Spleen (tissue), 11 donors: ENCODE measurements at regions not wholly inside any gene's neighbourhood (a gene's known extent, or its start where the extent isn't known, plus 50 kb on each side); places are given as distances from the start of the nearest gene placed in this dataset.
A peak's percentile ranks its signal among the peaks of the same experiment; 100 is the strongest.

ENCODE experiments used
- DNase-seq: peaks from one replicate; pipeline ENCODE4 v3.0.0-alpha.2; 2020
- H3K27ac ChIP-seq, 8 donors: fragments of 200-600 bp; sonication (generic) in 7 of 8; 1 replicate in 4 of 8; 2 replicates in 4 of 8; pipeline versions ENCODE4 v1.5.0 to v1.8.0; 2016 to 2021; ENCODE audit warnings: inconsistent platforms in 4 of 8, mild to moderate bottlenecking in 4 of 8, moderate library complexity in 1 of 8
- H3K27me3 ChIP-seq, 7 donors: fragments of 200-600 bp; sonication (generic) in 6 of 7; replicated peaks in 1 of 7; 1 replicate in 4 of 7; 2 replicates in 3 of 7; pipeline versions ENCODE4 v1.5.0 to v1.8.0; 2016 to 2021; ENCODE audit warnings: inconsistent platforms in 3 of 7, mild to moderate bottlenecking in 1 of 7
- H3K36me3 ChIP-seq, 6 donors: fragments of 200-600 bp; sonication (generic) in 5 of 6; 1 replicate in 4 of 6; 2 replicates in 2 of 6; pipeline versions ENCODE4 v1.5.0 to v1.8.0; 2016 to 2021; ENCODE audit warnings: inconsistent platforms in 2 of 6
- H3K4me1 ChIP-seq, 6 donors: fragments of 200-600 bp; sonication (generic) in 5 of 6; 1 replicate in 3 of 6; 2 replicates in 3 of 6; pipeline versions ENCODE4 v1.5.0 to v1.8.0; 2016 to 2021; ENCODE audit warnings: inconsistent platforms in 3 of 6
- H3K4me3 ChIP-seq, 8 donors: fragments of 200-600 bp; sonication (generic) in 7 of 8; 1 replicate in 4 of 8; 2 replicates in 4 of 8; pipeline versions ENCODE4 v1.5.0 to v1.8.0; 2016 to 2021; ENCODE audit warnings: inconsistent platforms in 4 of 8, mild to moderate bottlenecking in 4 of 8, moderate library complexity in 2 of 8
- H3K9me3 ChIP-seq, 8 donors: fragments of 200-600 bp; sonication (generic) in 7 of 8; 1 replicate in 4 of 8; 2 replicates in 4 of 8; pipeline versions ENCODE4 v1.5.0 to v1.8.0; 2016 to 2021; ENCODE audit warnings: inconsistent platforms in 4 of 8
- POLR2A ChIP-seq, 3 donors: fragments of 450-650 bp; IDR thresholded peaks; one replicate each; pipeline ENCODE4 v1.5.1; 2017; ENCODE audit warnings: antibody characterized with exemption in 3 of 3, mild to moderate bottlenecking in 1 of 3
- POLR2AphosphoS5 ChIP-seq, 3 donors: sonication (generic); formaldehyde crosslinking; IDR thresholded peaks; one replicate each; pipeline ENCODE4 v1.5.1; 2017; ENCODE audit warnings: antibody characterized with exemption in 3 of 3
- WGBS, 5 donors: extraction: QIAGEN DNeasy Blood & Tissue Kit in 3 of 5; methylation state at CpG; one replicate each; pipeline versions ENCODE4 v1.1.5 to v1.1.7; 2013 to 2018; 5-methylcytosine and 5-hydroxymethylcytosine counted together
- intact Hi-C: fragments of 100-400 bp; cut with DNase I; formaldehyde crosslinking; loops from one replicate; pipeline ENCODE4 v1.15.0; 2023; ENCODE audit warnings: low total_unique reads
- TF ChIP-seq, protein P1 (sequence below), 11 experiments: fragments of 200-600 bp in 7 of 11; fragments of 450-650 bp in 4 of 11; sonication (generic) in 4 of 11; IDR thresholded peaks in 8 of 11; conservative IDR thresholded peaks in 3 of 11; 1 replicate in 7 of 11; 2 replicates in 4 of 11; pipeline versions ENCODE4 v1.4.0 to v1.8.0; 2016 to 2021; ENCODE audit warnings: antibody characterized with exemption in 11 of 11, inconsistent platforms in 4 of 11, mild to moderate bottlenecking in 1 of 11
- donor health status: healthy with polysubstance abuse.
- donor health status: DM: no; HTN: no; CAD: no; lungs with moderate emphysema.
- donor health status: DM: no; HTN: no; CAD: no.
- donor health status: Bipolar disorder and iron deficiency.
- donor health status: healthy.
- donor health status: DM: no; HTN: no; CAD: no.
- donor health status: DM: yes; HTN: yes; CAD: no.

DNA sequence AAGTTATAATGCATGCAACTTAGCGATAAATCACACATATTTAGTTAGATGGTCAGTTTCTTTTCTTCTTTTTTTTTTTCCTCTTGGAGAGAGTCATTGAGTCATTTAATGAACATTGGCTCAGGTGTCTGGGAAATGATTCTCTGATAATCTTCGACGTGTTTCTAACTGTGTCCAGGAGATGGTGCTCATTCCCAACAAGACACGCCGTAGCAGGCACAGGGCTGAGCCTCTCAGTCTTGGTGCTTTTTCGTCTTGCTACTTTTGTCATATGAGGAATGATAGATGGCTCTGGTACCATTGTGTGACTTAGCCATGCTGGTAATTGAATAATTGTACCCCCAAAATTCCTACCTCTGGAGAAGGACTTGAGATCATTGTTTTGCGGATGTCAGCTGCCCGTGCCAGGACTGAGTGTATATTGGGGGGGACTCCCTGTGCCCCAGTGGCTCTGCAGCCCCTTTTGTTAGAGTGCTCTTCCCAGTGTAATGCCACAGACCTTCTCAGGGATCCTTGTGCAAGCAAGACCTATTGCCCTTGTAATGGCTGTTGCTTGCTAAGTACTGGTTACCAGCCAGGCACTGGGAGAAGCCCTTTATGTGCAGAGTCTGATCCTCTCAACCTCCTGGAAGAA, 107.6 kb upstream of the CYRIA start:
- no peaks in the 10 kb centered on the region for H3K4me1 ChIP-seq
- TF ChIP-seq, protein P1, sequence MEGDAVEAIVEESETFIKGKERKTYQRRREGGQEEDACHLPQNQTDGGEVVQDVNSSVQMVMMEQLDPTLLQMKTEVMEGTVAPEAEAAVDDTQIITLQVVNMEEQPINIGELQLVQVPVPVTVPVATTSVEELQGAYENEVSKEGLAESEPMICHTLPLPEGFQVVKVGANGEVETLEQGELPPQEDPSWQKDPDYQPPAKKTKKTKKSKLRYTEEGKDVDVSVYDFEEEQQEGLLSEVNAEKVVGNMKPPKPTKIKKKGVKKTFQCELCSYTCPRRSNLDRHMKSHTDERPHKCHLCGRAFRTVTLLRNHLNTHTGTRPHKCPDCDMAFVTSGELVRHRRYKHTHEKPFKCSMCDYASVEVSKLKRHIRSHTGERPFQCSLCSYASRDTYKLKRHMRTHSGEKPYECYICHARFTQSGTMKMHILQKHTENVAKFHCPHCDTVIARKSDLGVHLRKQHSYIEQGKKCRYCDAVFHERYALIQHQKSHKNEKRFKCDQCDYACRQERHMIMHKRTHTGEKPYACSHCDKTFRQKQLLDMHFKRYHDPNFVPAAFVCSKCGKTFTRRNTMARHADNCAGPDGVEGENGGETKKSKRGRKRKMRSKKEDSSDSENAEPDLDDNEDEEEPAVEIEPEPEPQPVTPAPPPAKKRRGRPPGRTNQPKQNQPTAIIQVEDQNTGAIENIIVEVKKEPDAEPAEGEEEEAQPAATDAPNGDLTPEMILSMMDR (IDR thresholded peaks at IDR 0.05 in 8 of 11, conservative IDR thresholded peaks at IDR 0.05 in 3 of 11), result peak in 7 of 11 experiments; percentile 25 to 57 (median 45)
- no peak for TF ChIP-seq POLR2AphosphoS5 (IDR thresholded peaks at IDR 0.05)
- no peak for TF ChIP-seq POLR2A (IDR thresholded peaks at IDR 0.05)
- peaks cover 0 to 20% (median 0%) of the 10 kb centered on the region in 7 donors for H3K27me3 ChIP-seq
- H3K4me3 ChIP-seq, result no peak overlapping the region
- H3K9me3 ChIP-seq, result no peaks in the 10 kb centered on the region
- H3K27ac ChIP-seq, result no peak overlapping the region
- intact Hi-C loops, result loop anchor here (5.0 to 10.0 kb wide), 2 partner anchors 534 to 902 kb away; no protein-coding TSS in a partner anchor
- no peak for DNase-seq
- H3K36me3 ChIP-seq, result no peaks in the 10 kb centered on the region
- WGBS, 5 donors, result 24 to 31% (median 26%) methylated on average over 8 of the region's 8 CpGs

DNA sequence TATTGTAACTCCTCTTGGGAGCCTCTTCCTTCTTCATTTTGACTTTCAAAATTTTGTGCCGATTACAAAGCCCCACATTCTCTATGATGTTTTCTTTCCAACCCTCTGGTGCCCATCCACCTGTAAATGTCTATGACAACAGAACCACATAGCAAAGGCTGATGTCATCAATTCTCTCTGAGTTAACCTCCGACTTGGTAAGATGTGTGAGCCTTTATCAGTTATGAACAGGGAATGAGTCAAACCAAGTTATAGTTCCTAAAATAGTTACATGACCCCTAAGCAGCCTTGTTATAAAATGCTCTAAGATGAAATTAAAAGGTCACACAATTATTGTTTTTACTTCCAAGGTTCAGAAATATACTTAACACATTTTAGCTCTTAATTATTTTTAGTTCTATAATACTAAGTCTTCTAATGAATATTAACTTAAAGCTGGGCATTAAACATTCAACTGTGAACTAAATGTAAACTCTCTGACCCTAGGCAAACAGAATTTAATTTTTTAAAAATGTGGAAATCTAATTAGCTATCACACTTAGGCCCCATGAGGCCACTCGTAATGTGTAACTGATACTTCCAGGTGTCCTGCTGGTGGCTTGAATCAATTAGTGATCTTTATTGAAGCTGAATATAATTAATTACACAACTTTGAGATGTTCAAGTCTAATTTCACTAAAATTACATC, 102.3 kb upstream of the CYRIA start:
- no peaks in the 10 kb centered on the region for H3K36me3 ChIP-seq
- peaks cover 0 to 14% (median 1%) of the 10 kb centered on the region in 6 donors for H3K4me1 ChIP-seq
- 69 to 80% (median 76%) methylated on average over 3 of the region's 3 CpGs for WGBS, 5 donors
- H3K27me3 ChIP-seq, result peaks cover 0 to 15% (median 0%) of the 10 kb centered on the region in 7 donors
- TF ChIP-seq POLR2AphosphoS5 (IDR thresholded peaks at IDR 0.05), result no peak
- TF ChIP-seq POLR2A (IDR thresholded peaks at IDR 0.05), result no peak
- TF ChIP-seq, protein P1 (IDR thresholded peaks at IDR 0.05 in 8 of 11, conservative IDR thresholded peaks at IDR 0.05 in 3 of 11), result no peak
- H3K9me3 ChIP-seq, result peaks cover 0 to 6% (median 0%) of the 10 kb centered on the region in 8 donors
- intact Hi-C loops, result no loop called here
- no peak overlapping the region for H3K27ac ChIP-seq
- no peak overlapping the region for H3K4me3 ChIP-seq
- no peak for DNase-seq

DNA sequence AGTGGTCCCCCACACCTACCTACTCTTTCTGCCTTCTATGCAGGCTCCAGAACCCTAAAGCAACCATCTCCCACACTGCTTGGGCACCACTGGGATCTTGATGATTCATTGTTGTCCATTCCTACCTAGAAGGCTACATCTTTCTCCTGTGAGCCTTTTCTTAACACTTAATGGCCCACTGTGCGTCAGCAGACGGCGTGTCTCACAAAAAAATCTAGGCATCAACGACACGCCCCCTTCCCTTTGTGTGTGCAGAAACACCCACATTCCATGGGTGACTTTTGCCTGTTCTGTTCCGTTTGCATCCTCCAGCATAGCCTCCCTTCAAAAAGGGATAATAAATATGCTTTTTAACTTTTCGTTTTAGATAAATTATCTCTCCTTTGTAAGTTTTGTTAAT, 99.7 kb upstream of the CYRIA start:
- peaks cover 0 to 2% (median 0%) of the 10 kb centered on the region in 7 donors for H3K27me3 ChIP-seq
- intact Hi-C loops, result no loop called here
- no peak for DNase-seq
- H3K4me3 ChIP-seq, result no peak overlapping the region
- peaks cover 0 to 6% (median 0%) of the 10 kb centered on the region in 8 donors for H3K9me3 ChIP-seq
- no peaks in the 10 kb centered on the region for H3K36me3 ChIP-seq
- WGBS, 5 donors, result 59 to 93% (median 82%) methylated on average over 7 of the region's 7 CpGs
- TF ChIP-seq POLR2AphosphoS5 (IDR thresholded peaks at IDR 0.05) (no peak), POLR2A (IDR thresholded peaks at IDR 0.05) (no peak)
- TF ChIP-seq, protein P1 (IDR thresholded peaks at IDR 0.05 in 8 of 11, conservative IDR thresholded peaks at IDR 0.05 in 3 of 11), result no peak
- no peak overlapping the region for H3K27ac ChIP-seq
- peaks cover 0 to 18% (median 1%) of the 10 kb centered on the region in 6 donors for H3K4me1 ChIP-seq

DNA sequence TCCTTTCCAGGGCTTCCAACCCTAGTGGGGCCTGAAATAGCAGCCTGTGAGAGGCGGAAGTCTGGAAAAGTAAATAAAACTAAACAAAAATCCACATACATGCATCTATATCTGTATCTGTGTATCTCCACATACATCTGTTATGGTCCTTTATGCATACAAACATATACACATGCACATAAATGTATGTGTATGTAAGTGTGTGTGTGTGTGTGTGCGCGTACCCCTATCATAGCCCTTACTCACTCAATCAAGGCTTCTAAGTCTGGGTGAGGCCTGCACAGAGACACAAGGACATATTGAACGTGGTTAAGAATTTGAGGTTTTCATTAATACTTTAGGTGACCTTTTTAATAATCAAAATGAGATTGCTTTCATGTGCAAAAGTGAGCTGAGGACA, 98.9 kb upstream of the CYRIA start:
- 80 to 96% (median 91%) methylated on average over 4 of the region's 4 CpGs for WGBS, 5 donors

More for the DNA sequence above, 98.9 kb upstream of the CYRIA start:
- intact Hi-C loops, result no loop called here
- TF ChIP-seq POLR2AphosphoS5 (IDR thresholded peaks at IDR 0.05), result no peak
- TF ChIP-seq, protein P1 (IDR thresholded peaks at IDR 0.05 in 8 of 11, conservative IDR thresholded peaks at IDR 0.05 in 3 of 11), result no peak
- TF ChIP-seq POLR2A (IDR thresholded peaks at IDR 0.05), result no peak
- Histone ChIP-seq H3K27ac (peak overlapping the region in 1 of 8 donors; percentile 40), H3K9me3 (peaks cover 0 to 6% (median 0%) of the 10 kb centered on the region in 8 donors), H3K36me3 (no peaks in the 10 kb centered on the region), H3K4me1 (peaks cover 0 to 18% (median 1%) of the 10 kb centered on the region in 6 donors), H3K27me3 (no peaks in the 10 kb centered on the region), H3K4me3 (no peak overlapping the region)
- DNase-seq, result no peak
